ENCODE measurements at regions not wholly inside any gene's neighbourhood (a gene's known extent, or its start where the extent isn't known, plus 50 kb on each side); places are given as distances from the start of the nearest gene placed in this dataset.

GRCh38 chr3:166759736-166760513, 620.2 kb downstream of the ZBBX start:
- Histone ChIP-seq H3K27ac (no peak overlapping the region), H3K79me2 (ENCODE audit: low read depth) (no peaks in the 10 kb centered on the region), H4K20me1 (ENCODE audit: low read depth) (no peaks in the 10 kb centered on the region), H3F3A (ENCODE audit: low read depth) (no peaks in the 10 kb centered on the region), H3K4me2 (no peak overlapping the region), H2AFZ (replicated peaks) (no peak overlapping the region), H3K36me3 (no peaks in the 10 kb centered on the region), H3K9ac (no peak overlapping the region), H3K4me1 (no peaks in the 10 kb centered on the region), H3K9me3 (ENCODE audit: low read depth) (no peaks in the 10 kb centered on the region), H3K4me3 (no peak overlapping the region), H3K27me3 (no peaks in the 10 kb centered on the region)
- no peaks in the 10 kb centered on the region for H3K27me3 Mint-ChIP-seq (ENCODE audit: insufficient read depth, low read depth)
- no peak for DNase-seq (ENCODE audit: low spot score)
- TF ChIP-seq CTCF (IDR thresholded peaks at IDR 0.05) = no peak
- no peak for TF ChIP-seq EZH2 (IDR thresholded peaks at IDR 0.05)
- no peak for TF ChIP-seq EZH2phosphoT487 (IDR thresholded peaks at IDR 0.05)
- no peak overlapping the region for H3K27ac Mint-ChIP-seq
- H3K9me3 Mint-ChIP-seq = peaks cover 13% of the 10 kb centered on the region
- H3K36me3 Mint-ChIP-seq = no peaks in the 10 kb centered on the region
- no peak overlapping the region for H3K4me3 Mint-ChIP-seq
- H3K4me1 Mint-ChIP-seq = no peaks in the 10 kb centered on the region

- Histone ChIP-seq H4K20me1 (ENCODE audit: low read depth) (no peaks in the 10 kb centered on the region), H2AFZ (replicated peaks) (no peak overlapping the region), H3K27ac (no peak overlapping the region), H3K4me3 (no peak overlapping the region), H3K79me2 (ENCODE audit: low read depth) (no peaks in the 10 kb centered on the region), H3K36me3 (no peaks in the 10 kb centered on the region), H3K9me3 (ENCODE audit: low read depth) (no peaks in the 10 kb centered on the region), H3K4me1 (no peaks in the 10 kb centered on the region), H3K27me3 (no peaks in the 10 kb centered on the region), H3K9ac (no peak overlapping the region), H3K4me2 (no peak overlapping the region), H3F3A (ENCODE audit: low read depth) (no peaks in the 10 kb centered on the region)
- Mint-ChIP-seq H3K4me1 (no peaks in the 10 kb centered on the region), H3K9me3 (peaks cover 3% of the 10 kb centered on the region), H3K27ac (no peak overlapping the region), H3K36me3 (no peaks in the 10 kb centered on the region), H3K4me3 (no peak overlapping the region), H3K27me3 (ENCODE audit: insufficient read depth, low read depth) (no peaks in the 10 kb centered on the region)
- TF ChIP-seq CTCF (IDR thresholded peaks at IDR 0.05) = no peak
- TF ChIP-seq EZH2phosphoT487 (IDR thresholded peaks at IDR 0.05) = no peak
- TF ChIP-seq EZH2 (IDR thresholded peaks at IDR 0.05) = no peak
- no peak for DNase-seq (ENCODE audit: low spot score)
Measured at GRCh38 chr3:166752214-166752613, 627.9 kb downstream of the ZBBX start.

- Histone ChIP-seq H3K9ac (no peak overlapping the region), H3K4me2 (peak overlapping the region; percentile 8), H3K9me3 (ENCODE audit: low read depth) (no peaks in the 10 kb centered on the region), H3K79me2 (ENCODE audit: low read depth) (no peaks in the 10 kb centered on the region), H3K36me3 (no peaks in the 10 kb centered on the region), H3K4me1 (peaks cover 13% of the 10 kb centered on the region), H3K27me3 (no peaks in the 10 kb centered on the region), H3K4me3 (no peak overlapping the region), H3F3A (ENCODE audit: low read depth) (no peaks in the 10 kb centered on the region), H3K27ac (peak overlapping the region; percentile 50), H4K20me1 (ENCODE audit: low read depth) (no peaks in the 10 kb centered on the region), H2AFZ (replicated peaks) (peak overlapping the region; percentile 99)
- peaks cover 11% of the 10 kb centered on the region for H3K4me1 Mint-ChIP-seq
- no peak for TF ChIP-seq EZH2phosphoT487 (IDR thresholded peaks at IDR 0.05)
- no peak for TF ChIP-seq EZH2 (IDR thresholded peaks at IDR 0.05)
- no peak for TF ChIP-seq CTCF (IDR thresholded peaks at IDR 0.05)
- H3K27me3 Mint-ChIP-seq (ENCODE audit: insufficient read depth, low read depth) = no peaks in the 10 kb centered on the region
- no peaks in the 10 kb centered on the region for H3K36me3 Mint-ChIP-seq
- peak; percentile 7 for DNase-seq (ENCODE audit: low spot score)
- peak overlapping the region; percentile 79 for H3K27ac Mint-ChIP-seq
- H3K4me3 Mint-ChIP-seq = no peak overlapping the region
- H3K9me3 Mint-ChIP-seq = no peaks in the 10 kb centered on the region
Measured at GRCh38 chr3:166743481-166744134, 636.5 kb downstream of the ZBBX start.
